GM18861 (cell line): ENCODE measurements at regions not wholly inside any gene's neighbourhood (a gene's known extent, or its start where the extent isn't known, plus 50 kb on each side); places are given as distances from the start of the nearest gene placed in this dataset.
"Not testable (repeated sequence)": the region's sequence is repeated elsewhere in the genome, so short reads cannot be mapped to it uniquely, and the experiment has no call there.

Experiments used
- ATAC-seq: cut with Tn5 transposase; IDR thresholded peaks from one replicate; pipeline ENCODE4 v1.9.1; 2021; ENCODE audit not compliant: unreplicated experiment

GRCh38 chr4:66482186-66482585 is 811.9 kb upstream of the EPHA5 start:
- ATAC-seq: no peak

- no peak for ATAC-seq
Measured at GRCh38 chr4:66475596-66475995, 805.3 kb upstream of the EPHA5 start.

GRCh38 chr4:66465111-66465510 is 794.8 kb upstream of the EPHA5 start:
- no peak for ATAC-seq

GRCh38 chr4:66462890-66463289 is 792.6 kb upstream of the EPHA5 start:
- ATAC-seq: not testable (repeated sequence)

- ATAC-seq: no peak
Measured at GRCh38 chr4:66451741-66452140, 781.5 kb upstream of the EPHA5 start.

GRCh38 chr4:66443008-66443407 is 772.7 kb upstream of the EPHA5 start:
- no peak for ATAC-seq

GRCh38 chr4:66439508-66439907 is 769.2 kb upstream of the EPHA5 start:
- ATAC-seq: no peak

GRCh38 chr4:66433706-66434105 is 763.4 kb upstream of the EPHA5 start:
- ATAC-seq: no peak

GRCh38 chr4:66430856-66431255 is 760.6 kb upstream of the EPHA5 start:
- no peak for ATAC-seq

- no peak for ATAC-seq
Measured at GRCh38 chr4:66429276-66429675, 759.0 kb upstream of the EPHA5 start.

GRCh38 chr4:66416425-66416824 is 746.1 kb upstream of the EPHA5 start:
- no peak for ATAC-seq

GRCh38 chr4:66404141-66404540 is 733.9 kb upstream of the EPHA5 start:
- no peak for ATAC-seq

GRCh38 chr4:66376921-66377320 is 706.6 kb upstream of the EPHA5 start:
- no peak for ATAC-seq

GRCh38 chr4:66376396-66376795 is 706.1 kb upstream of the EPHA5 start:
- no peak for ATAC-seq

GRCh38 chr4:66373268-66373667 is 703.0 kb upstream of the EPHA5 start:
- ATAC-seq: no peak

- ATAC-seq: no peak
Measured at GRCh38 chr4:66372706-66373105, 702.4 kb upstream of the EPHA5 start.

GRCh38 chr4:66367043-66367660 is 696.9 kb upstream of the EPHA5 start:
- ATAC-seq: no peak

- not testable (repeated sequence) for ATAC-seq
Measured at GRCh38 chr4:66360395-66360794, 690.1 kb upstream of the EPHA5 start.

GRCh38 chr4:66357316-66357715 is 687.0 kb upstream of the EPHA5 start:
- ATAC-seq: no peak

- ATAC-seq: no peak
Measured at GRCh38 chr4:66355328-66355727, 685.0 kb upstream of the EPHA5 start.

GRCh38 chr4:66351761-66352160 is 681.5 kb upstream of the EPHA5 start:
- ATAC-seq: no peak

GRCh38 chr4:66340286-66340893 is 670.1 kb upstream of the EPHA5 start:
- no peak for ATAC-seq

- no peak for ATAC-seq
Measured at GRCh38 chr4:66339007-66339406, 668.7 kb upstream of the EPHA5 start.
